NCI-H82 treated with DMSO at 0.1 percent for 48 hours (cell line): ENCODE measurements at regions not wholly inside any gene's neighbourhood (a gene's known extent, or its start where the extent isn't known, plus 50 kb on each side); places are given as distances from the start of the nearest gene placed in this dataset.

Source experiments
- DNase-seq: peaks from one replicate; lab custom pipeline; 2025; ENCODE audit not compliant: unreplicated experiment; lab: John Stamatoyannopoulos, UW

DNA sequence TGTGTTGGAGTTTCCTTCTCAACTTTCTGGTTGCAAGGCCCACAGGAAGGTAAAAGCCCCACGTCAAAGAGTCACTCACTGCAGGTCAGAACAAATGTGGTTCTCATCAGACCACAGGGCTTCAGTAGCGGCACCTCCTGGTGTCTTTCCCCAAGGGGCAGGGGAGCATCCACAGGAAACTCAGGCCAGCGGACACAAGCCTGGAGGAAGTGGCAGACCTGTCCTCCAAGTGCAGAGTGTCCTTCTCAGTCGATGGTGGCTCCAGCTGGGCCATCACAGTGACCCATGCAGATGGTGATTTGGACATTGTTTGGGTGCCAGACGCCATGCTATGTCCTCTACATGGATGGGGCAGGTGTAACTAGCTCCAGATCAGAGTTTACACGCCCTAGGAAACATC lies 84.9 kb downstream of the ACKR3 start:
- no peak for DNase-seq

DNA sequence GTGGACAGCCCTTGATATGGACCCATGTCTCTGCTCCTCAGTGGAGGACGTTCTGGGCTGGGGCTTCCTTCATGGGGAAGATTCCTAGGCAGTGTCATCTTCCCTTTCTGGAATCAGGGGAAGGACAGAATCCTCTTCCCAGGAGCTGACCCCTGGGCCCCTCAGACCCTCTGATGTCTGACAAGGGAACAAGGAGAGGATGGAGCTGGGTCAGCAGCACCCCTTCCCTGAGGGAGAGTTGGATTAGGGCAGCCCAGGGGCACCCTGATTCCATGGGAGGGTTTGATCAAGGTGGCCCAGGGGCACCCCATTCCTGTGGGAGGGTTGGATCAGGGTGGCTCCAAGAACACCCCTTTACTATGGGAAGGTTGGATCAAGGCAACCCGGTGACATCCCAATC lies 86.5 kb downstream of the ACKR3 start:
- DNase-seq: no peak

DNA sequence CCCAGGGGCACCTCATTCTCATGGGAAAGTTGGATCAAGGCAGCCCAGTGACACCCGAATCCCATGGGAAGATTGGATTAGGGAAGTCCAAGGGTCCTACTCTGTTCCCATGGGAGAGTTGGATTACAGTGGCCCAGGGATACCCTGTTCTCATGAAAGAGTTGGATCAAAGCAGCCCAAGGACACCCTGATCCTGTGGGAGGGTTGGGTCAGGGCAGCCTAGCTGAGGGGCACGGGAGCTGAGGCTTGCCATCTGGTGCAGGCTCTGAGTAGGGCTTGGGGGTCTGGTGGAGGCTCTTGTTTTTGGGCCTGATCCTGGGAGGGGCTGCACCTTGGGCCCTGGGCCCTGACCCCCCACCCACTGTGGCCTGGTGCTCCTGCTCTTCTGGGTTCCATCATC lies 87.1 kb downstream of the ACKR3 start:
- no peak for DNase-seq

DNA sequence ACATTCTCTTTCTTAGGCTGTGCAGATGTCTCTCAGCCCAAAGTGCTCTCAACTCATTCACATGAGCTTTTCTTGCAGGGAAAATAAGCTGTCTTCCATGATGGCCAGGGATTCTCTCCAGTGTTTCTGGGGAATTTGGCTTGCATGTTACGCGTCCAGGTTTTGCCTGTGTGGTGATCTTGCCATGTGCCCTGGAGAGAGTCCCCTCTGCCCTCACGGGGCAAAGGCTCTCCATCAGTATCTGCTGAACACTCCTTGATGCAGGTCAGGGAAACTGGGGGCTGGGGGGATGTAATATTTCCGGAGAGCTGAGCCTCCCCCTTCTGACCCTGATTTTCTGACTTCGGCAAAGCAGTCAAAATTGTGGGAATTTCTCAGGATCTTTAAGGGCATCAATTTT lies 87.6 kb downstream of the ACKR3 start:
- no peak for DNase-seq

DNA sequence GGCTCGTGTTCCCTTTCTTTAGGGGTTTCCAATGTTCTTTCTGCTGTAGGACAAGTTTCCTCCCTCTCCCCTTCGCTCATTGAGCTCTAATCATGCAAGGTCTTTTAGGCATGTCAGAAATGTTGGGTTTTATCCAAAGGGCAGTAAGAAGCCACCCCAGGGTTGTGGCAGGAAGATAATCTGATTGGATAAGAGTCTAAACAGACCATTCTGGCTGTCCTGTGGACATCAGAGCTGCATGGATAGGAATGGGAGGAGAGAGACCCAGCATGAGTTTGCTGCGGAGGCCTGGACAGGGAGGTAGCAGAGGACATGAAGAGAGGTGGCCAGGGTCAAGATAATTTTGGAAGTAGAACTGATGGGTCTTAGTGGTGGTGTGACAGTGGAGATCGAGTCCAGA lies 88.2 kb downstream of the ACKR3 start:
- no peak for DNase-seq

DNA sequence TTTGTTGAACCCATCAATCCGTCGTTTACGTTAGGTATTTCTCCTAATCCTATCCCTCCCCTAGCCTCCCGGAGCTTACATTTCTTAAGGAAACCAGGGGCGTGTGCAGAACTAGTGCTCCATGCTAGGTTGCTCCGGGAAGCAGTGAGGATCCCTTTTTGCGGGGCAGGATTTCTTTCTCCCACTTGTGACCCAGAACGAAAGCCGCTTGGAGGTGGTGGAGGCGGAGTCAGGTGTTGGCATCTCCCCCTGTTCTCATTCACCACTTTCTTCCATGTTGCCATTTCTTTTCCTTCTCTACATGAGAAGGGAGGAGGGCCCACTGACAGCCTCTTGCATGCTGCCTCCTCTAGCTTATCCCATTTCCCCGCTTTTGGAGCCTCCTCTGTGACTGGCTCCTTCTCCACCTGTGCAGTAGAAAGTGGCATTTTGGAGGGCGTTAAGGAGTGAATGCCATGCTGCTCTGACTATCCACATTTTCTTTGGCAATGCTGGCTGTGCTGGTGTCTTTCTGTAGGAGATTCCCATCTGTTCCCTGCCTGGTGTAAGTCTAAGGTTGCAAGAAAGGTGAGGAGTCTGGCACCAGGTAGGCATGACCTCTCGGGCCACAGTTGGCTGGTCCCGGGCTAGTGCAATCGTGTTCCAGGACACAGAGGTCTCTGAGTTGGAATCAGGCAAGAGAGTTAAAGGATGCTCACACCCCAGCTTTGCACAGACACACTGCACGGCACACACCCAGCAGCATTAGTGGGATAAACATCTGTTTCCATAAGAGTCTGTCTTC lies 89.5 kb downstream of the ACKR3 start:
- no peak for DNase-seq

DNA sequence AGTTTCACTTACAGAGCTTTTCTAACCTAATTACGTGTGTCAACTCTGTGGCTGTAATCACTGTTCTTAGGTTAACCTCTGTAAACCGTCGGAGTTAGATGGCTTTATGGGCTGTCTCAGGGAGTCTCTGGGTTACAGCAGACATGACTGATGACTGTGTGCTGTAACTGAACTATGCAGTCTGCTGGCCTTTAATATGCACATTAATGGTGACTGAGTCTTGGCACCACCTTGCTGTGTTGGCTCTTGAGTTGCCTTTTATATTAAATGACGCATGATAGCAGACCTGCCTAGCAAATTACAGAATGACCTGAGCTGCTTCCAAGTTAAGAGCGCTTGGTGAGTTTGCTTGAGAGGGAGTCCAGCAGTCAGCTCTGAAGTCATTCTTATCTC lies 90.1 kb downstream of the ACKR3 start:
- no peak for DNase-seq

DNA sequence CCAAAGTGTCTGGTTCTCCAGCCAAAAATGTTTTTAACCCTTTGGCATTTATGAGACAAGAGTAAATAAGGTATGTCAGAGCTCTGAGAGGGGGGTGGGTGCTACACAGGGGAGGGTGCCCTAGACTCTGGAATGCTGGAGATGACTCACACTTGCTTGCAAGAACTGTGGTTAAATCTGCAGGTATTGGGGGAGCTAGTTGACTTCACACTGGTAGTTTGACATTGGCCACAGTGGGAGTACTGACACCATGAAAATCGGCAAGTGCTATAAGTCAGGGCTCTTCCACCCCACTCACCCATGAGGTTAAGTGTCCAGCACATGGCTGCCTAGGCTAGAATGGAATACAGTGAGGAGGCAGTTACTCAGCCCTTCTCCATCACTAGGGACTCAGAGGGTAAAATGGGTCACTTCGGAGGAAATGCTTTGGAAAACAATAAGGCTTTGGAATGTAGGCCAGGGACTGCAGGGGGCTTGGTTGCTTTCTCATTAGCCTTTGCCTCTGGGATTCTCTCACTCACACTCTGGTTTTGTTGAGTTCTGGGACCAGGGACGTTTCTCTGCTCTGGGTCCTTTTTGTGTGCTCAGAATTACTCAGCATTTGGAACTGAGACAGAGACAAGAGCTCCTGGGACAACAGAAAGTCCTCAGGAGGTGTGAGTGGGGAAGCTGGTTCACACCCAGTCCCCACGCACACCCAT lies 91.6 kb downstream of the ACKR3 start:
- DNase-seq: no peak

DNA sequence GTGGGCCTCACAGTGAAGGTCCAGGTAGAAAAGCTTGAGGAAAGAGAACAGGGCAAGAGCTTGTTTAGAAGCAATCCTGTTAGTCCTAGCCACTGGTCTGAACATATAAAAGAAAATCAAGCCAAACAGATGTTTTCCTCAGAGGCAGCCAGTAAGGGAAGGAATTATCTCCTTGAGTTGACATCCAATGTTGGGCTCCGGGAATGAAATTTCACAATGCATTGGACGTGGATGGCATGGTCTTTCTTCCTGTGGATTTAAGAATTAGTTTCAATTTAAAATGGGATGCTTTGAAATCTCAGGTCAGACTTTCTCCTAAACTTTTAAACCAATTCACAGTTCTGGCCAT lies 92.1 kb downstream of the ACKR3 start:
- no peak for DNase-seq

DNA sequence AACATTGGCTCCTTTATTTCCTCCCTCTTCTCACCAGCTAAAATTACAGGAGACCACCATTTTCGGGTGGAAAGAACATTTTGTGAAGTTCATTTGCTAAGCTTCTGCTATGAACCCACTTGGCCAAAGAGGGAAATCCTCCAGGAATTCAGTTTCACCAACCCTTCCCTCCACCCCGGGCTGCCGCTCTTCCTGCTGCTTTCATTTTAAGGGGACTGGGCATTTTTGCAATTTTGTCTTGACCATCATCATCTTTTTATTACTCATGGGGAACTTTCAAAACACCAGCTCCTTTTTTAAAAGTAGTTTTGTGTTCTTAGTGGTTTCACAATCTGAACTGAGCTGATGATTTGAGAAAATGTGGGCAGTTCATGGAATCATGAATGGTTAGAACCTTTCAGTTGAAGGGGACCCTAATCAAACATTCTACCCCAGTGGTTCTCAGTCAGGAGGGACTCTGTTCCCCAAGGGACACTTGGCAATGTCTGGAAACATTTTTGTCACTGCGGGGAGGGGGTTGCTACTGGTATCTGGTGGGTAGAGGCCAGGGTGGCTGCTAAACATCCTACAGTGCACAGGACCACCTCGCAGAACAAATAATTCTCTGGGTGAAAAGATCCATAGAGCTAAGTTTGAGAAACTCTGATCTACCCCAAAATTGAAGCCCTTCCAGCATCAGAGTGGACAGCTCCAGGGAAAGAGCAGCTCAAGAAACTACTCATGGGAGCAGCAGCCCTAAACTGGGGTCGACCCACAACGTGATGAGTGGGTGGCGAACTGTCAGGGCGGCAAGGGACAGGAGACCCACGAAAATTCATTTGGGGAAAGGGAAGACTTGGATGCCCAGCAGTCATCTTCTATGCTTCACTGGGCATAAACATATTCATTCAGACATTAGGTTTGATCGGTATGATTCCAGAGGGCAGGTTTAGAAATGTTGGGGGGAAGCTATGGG lies 92.9 kb downstream of the ACKR3 start:
- no peak for DNase-seq

DNA sequence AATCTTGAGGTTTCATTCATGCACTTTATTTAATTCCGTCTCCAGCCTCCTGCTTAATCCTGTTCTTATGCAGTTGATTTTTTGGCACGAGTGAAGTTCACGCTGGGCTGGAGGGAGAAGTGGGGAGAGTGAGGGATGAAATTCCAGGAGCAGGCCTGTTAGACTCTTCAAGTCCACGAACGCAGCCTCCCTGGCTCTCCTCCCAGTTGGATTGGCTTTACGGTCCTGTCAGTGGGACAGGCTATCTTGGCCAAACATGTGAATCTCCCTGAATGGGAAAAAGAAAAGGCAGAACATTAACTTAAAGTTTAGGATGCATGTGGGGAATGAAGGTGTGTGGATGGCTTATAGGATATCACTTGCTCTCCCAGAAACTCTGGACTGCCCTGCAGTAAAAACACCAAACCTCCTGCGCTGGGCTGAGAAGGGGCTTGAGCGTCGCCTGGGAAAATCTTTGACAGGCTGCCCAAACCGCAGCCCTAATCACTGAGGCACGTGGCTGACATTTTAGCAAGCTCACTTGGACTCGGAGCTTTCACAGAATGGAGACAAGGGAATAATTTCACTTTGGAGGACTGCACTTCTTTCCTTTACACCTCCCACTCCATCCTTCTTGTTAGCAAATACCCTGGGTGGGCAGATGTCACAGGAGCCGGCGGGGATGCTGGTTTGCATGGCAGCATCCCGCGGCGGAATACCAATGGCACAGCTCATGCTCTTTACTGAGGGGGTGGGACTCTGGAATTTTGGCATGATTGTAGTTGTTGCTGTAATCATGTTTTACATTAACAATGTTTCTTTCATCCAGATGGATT lies 93.9 kb downstream of the ACKR3 start:
- no peak for DNase-seq

DNA sequence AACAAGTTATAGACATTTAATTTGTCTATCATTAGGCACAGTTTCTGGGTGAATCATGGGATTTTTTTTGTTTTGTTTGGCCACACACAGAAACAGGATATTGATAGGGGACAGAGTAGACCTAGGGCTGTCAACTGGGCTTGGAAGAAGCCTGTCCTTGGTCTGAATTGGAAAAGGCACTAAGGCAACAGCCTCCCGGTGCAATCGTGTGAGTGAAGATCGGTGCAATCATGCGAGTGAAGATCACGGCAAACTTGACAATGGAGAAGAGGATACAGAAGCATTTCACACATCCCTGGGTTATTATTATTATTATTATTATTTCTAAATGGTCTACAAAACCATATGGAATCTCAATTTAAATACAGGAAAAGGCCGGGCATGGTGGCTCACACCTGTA lies 94.5 kb downstream of the ACKR3 start:
- DNase-seq: no peak

DNA sequence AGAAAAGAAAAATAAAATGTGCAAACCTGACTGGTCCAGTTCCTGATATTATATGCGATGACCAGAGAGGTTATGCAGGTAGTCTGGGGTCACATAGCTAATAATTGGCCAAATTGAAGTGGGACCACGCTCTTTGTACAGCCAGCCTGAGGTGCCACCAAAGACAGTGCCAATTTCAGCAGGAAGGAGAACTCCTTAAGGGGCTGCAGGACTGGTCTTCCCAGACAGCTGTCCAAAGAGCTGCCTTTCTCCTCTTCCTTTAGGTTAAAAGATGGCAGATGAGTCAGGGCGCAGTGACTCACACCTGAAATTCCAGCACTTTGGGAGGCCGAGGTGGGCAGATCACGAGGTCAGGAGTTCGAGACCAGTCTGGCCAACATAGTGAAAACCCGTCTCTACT lies 95.5 kb downstream of the ACKR3 start:
- no peak for DNase-seq

DNA sequence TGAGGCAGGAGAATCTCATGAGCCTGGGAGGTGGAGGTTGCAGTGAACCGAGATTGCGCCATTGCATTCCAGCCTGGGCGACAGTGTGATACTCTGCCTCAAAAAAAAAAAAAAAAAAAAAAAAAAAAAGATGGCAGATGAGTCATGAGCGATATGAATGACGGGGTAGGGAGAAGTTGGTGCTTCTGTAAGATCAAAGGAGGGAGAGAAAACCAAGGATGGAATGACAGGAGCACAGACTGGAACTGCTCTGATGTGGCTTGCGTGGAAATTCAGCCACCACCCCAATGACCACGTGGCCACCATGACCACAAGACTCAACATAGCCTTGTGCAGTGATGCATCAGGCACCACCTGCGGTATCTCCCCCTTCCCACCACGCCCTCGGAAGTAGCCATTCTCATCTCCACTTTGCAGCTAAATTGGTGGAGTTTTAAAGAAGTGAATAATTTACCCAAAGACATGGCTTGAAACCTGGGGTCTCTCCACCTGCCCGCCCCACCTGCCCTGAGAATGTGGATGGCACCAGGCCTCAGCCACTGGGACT lies 96.0 kb downstream of the ACKR3 start:
- no peak for DNase-seq

DNA sequence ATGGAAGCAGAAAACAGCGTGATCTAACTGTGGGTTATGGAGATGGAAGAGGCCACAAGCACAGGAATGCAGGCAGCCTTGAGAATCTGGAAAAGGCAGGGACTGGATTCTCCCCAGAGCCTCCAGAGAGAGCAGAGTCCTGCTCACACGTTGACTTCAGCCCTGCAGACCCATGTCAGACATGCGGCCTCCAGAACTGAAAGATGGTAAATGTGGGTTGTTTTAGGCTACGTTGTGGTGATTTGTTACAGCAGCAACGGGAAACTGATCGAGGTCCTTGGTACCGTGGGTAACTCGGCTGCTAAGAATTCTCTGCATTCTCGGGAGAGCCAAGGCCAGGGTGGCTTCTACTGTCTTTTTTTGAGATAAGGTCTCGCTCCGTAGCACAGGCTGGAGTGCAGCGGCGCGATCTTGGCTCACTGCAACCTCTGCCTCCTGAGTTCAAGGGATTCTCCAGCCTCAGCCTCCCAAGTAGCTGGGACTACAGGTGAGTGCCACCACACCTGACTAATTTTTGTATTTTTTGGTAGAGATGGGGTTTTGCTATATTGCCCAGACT lies 97.1 kb downstream of the ACKR3 start:
- DNase-seq: no peak

DNA sequence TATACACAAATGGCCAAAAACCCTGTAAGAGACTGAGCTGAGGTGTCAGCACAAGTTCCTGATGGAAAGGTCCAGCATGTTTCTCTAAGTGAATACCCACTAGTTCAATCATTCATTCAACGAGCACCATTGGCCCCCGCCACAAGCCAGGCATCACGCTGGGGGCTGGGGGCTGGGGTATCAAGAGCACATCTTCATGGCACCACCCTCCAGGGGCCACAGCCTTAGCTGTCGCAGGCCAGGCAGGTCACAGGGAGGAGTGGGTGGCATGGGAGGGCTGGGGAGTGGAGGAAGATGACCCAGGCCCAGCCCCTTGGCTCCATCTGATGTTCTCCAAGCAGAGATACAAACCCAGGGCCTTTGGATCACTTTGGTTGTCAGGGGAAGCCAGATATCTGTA lies 97.9 kb downstream of the ACKR3 start:
- no peak for DNase-seq

DNA sequence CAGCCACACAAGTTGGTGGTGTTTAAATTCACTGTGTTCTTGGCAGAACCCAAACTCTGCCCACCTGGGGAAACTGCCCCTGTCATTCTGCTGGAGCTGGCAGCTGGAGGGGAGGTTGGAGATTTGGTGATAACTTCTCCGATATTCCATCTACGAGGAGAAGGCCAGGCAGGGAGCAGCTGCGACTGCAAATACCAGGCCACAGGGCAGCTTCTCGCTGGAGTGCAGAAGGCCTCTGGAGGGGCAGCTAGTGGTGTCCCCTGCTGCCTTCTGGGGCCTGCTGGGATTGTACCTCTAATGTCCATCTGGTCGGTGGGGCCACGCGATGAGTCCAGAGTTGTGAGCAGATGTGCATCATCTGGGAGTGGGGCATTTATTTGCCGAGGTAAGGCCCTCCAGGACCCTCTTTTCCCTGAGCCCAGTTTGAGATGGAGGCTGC lies 98.9 kb downstream of the ACKR3 start:
- DNase-seq: no peak

DNA sequence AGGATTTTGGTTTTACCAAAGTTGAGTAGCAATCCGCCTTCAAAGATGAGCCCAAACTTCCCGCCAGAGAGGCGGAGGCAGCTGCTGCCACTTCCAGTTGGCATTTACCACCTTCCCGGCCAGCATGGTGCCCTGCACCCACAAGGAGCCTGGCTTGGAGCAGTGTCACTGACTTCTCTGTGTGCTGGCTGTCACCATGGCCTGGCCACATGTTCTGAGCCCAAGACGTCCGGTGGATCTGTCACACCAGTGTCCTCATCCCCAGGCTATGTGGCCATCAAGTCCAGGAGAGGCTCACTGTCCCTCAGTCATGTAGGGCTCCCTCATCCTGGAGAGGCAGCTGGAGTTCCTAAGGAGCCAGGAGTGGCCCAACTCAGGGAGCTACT lies 100.6 kb downstream of the ACKR3 start:
- no peak for DNase-seq

DNA sequence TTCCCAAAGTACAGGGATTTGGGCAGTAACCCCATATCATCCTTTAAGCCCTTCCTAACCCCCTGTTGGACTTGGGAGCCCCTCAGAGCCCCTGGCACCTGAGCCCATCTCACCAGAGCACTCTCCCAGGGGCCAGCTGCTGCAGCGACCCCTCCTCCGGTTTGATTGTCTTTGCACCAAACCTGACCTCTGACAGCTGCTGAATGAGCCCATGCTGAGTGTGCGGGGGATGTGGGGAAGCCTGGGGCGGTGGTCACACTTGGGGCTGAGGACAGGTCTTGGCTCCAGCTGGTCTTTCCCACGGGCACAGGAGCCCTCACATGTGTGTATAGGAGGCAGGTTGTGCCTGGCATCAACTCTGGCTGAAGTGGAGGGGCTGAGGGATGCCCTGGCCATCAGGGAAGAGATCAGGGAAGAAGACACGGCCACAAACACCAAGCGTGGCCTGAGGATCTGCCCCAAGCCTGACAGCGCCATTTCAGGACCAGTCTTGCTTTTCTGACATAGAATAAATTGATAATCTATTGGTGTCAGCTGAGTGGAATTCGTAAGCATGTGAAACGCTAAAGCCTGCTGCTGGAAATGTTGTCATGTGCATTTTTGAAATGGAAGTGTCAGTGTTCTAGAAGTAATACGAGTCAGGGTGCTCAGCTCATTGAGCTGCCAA lies 102.4 kb downstream of the ACKR3 start:
- no peak for DNase-seq

DNA sequence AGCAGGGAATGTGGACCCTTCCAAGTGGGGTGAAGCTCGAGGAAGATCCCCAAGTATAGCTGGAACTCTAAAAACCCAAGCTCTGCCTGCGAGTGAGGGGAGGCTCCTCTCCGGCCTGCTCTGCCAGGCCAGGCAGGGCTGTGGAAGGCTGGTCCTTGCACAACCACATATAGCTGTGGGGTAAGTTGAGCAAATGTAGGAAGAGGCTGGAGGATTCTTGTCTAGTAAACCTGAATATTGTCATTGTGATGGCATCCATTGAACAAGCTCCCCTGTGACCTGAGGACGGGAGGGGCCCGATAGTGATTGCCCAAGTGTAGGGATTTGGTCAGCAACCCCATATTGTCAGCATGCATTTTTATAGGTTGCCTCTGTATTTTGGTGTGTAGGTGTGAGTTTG lies 103.0 kb downstream of the ACKR3 start:
- DNase-seq: no peak
